ENCODE measurements at regions not wholly inside any gene's neighbourhood (a gene's known extent, or its start where the extent isn't known, plus 50 kb on each side); places are given as distances from the start of the nearest gene placed in this dataset.

- H3K4me3 ChIP-seq (ENCODE audit: control insufficient read depth, low read depth, low read length): no peak overlapping the region
- TF ChIP-seq CTCF (IDR thresholded peaks at IDR 0.05; ENCODE audit: control insufficient read depth, insufficient read depth, low read depth, low read length, missing control alignments): no peak
- no peak for DNase-seq (ENCODE audit: low read depth)
Measured at GRCh38 chr5:6058055-6058715, 320.2 kb downstream of the MED10 start.

- no peak for TF ChIP-seq CTCF (IDR thresholded peaks at IDR 0.05; ENCODE audit: control insufficient read depth, insufficient read depth, low read depth, low read length, missing control alignments)
- DNase-seq (ENCODE audit: low read depth): no peak
- H3K4me3 ChIP-seq (ENCODE audit: control insufficient read depth, low read depth, low read length): no peak overlapping the region
Measured at GRCh38 chr5:6056280-6056679, 322.1 kb downstream of the MED10 start.

GRCh38 chr5:6049662-6050061 lies 328.7 kb downstream of the MED10 start:
- H3K4me3 ChIP-seq (ENCODE audit: control insufficient read depth, low read depth, low read length): no peak overlapping the region
- TF ChIP-seq CTCF (IDR thresholded peaks at IDR 0.05; ENCODE audit: control insufficient read depth, insufficient read depth, low read depth, low read length, missing control alignments): no peak

GRCh38 chr5:6048746-6049145 lies 329.6 kb downstream of the MED10 start:
- TF ChIP-seq CTCF (IDR thresholded peaks at IDR 0.05; ENCODE audit: control insufficient read depth, insufficient read depth, low read depth, low read length, missing control alignments): no peak
- no peak overlapping the region for H3K4me3 ChIP-seq (ENCODE audit: control insufficient read depth, low read depth, low read length)
- no peak for DNase-seq (ENCODE audit: low read depth)

More at GRCh38 chr5:6049662-6050061, 328.7 kb downstream of the MED10 start:
- DNase-seq (ENCODE audit: low read depth): no peak

- DNase-seq (ENCODE audit: low read depth): no peak
- no peak overlapping the region for H3K4me3 ChIP-seq (ENCODE audit: control insufficient read depth, low read depth, low read length)
- no peak for TF ChIP-seq CTCF (IDR thresholded peaks at IDR 0.05; ENCODE audit: control insufficient read depth, insufficient read depth, low read depth, low read length, missing control alignments)
Measured at GRCh38 chr5:6046296-6046967, 331.9 kb downstream of the MED10 start.

GRCh38 chr5:6043491-6044310 lies 334.6 kb downstream of the MED10 start:
- no peak for TF ChIP-seq CTCF (IDR thresholded peaks at IDR 0.05; ENCODE audit: control insufficient read depth, insufficient read depth, low read depth, low read length, missing control alignments)
- DNase-seq (ENCODE audit: low read depth): no peak
- H3K4me3 ChIP-seq (ENCODE audit: control insufficient read depth, low read depth, low read length): no peak overlapping the region

Measured in AG09309 (cell line).